ENCODE measurements at regions not wholly inside any gene's neighbourhood (a gene's known extent, or its start where the extent isn't known, plus 50 kb on each side); places are given as distances from the start of the nearest gene placed in this dataset.

DNA sequence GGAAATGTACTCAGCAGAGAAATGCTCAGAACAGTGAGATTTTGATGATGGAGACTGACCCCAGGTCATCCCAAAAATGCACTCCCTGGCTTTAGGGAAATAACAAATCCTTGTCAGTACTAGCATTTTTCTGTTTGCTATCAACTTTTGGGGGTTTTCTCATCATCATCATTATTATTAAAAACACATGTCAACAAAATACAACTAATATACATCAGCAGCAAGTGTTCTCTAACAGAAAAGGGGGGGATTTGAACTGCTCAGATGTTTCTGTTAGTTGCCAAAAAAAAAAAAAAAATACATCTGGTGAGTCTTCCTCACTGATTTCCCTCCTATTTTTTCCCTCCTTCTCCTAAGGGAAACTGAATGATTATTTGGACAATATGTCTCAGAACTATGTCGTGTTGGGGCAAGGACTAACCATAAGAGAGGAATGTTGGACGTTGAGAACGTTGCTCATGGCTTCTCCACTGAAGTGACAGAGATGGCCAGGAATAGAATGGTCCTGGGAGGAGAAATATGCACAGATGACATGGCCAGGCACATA, 230.0 kb upstream of the MCTP2 start:
- Histone ChIP-seq H3K79me1 (ENCODE audit: low read depth, low read length) (no peaks in the 10 kb centered on the region), H3K14ac (ENCODE audit: insufficient read length) (no peak overlapping the region), H2BK12ac (ENCODE audit: low read depth, low read length) (no peak overlapping the region), H3K23me2 (ENCODE audit: low read depth, low read length) (no peaks in the 10 kb centered on the region), H2BK15ac (ENCODE audit: low read length) (no peak overlapping the region), H3K23ac (ENCODE audit: insufficient read length) (no peak overlapping the region), H2BK120ac (replicated peaks; ENCODE audit: low read depth, low read length) (no peak overlapping the region), H3K56ac (replicated peaks; ENCODE audit: insufficient read length, low read depth, low read length) (no peak overlapping the region), H3K4ac (replicated peaks; ENCODE audit: insufficient read length, low read depth, low read length) (no peak overlapping the region), H3K4me2 (ENCODE audit: insufficient read depth in 1 of 2, low read depth in 2 of 2, low read length in 2 of 2) (no peak overlapping the region), H4K91ac (replicated peaks; ENCODE audit: insufficient read length, low read length) (no peak overlapping the region), H3K9ac (replicated peaks in 1 of 4; ENCODE audit: extremely low read depth in 1 of 4, low read depth in 3 of 4, low read length in 3 of 4) (no peak overlapping the region), H2AFZ (ENCODE audit: low read length) (no peak overlapping the region), H3K4me1 (replicated peaks in 1 of 4; ENCODE audit: control insufficient read depth in 3 of 4, insufficient read depth in 4 of 4, low read length in 3 of 4) (no peaks in the 10 kb centered on the region), H3K27me3 (replicated peaks in 1 of 4; ENCODE audit: control insufficient read depth in 3 of 4, extremely low read depth in 1 of 4, insufficient read depth in 3 of 4, low read length in 3 of 4) (no peaks in the 10 kb centered on the region), H2BK5ac (ENCODE audit: low read depth, low read length) (no peak overlapping the region), H3K79me2 (ENCODE audit: control insufficient read depth in 1 of 2, insufficient read depth in 2 of 2, low read length in 2 of 2) (no peaks in the 10 kb centered on the region), H3K4me3 (ENCODE audit: extremely low read depth in 1 of 4, insufficient read depth in 2 of 4, low read depth in 3 of 4, low read length in 4 of 4) (no peak overlapping the region), H3K9me3 (ENCODE audit: insufficient read depth in 2 of 2, low read depth in 1 of 2, low read length in 1 of 2) (no peaks in the 10 kb centered on the region), H2AK5ac (ENCODE audit: low read depth, low read length) (no peak overlapping the region), H4K20me1 (replicated peaks in 1 of 2; ENCODE audit: control insufficient read depth in 1 of 2, insufficient read depth in 2 of 2, low read length in 2 of 2) (no peaks in the 10 kb centered on the region), H2BK20ac (ENCODE audit: low read length) (no peak overlapping the region), H3K18ac (ENCODE audit: extremely low read depth, low read length) (no peak overlapping the region), H3K27ac (ENCODE audit: low read depth, low read length) (no peak overlapping the region), H3K36me3 (ENCODE audit: control insufficient read depth in 2 of 4, insufficient read depth in 4 of 4, low read length in 3 of 4) (no peaks in the 10 kb centered on the region), H4K8ac (ENCODE audit: extremely low read depth, insufficient read depth, low read length) (no peak overlapping the region), H4K5ac (ENCODE audit: insufficient read length, low read depth, low read length) (no peak overlapping the region)
- ChIA-PET POLR2A (ENCODE audit: partially characterized antibody) (no interaction called here), CTCF (ENCODE audit: partially characterized antibody) (interaction anchor here (0.8 to 7.1 kb wide), 5 partner anchors 9 to 118 kb away, joined by 3 to 52 read pairs (median 3); no protein-coding TSS in a partner anchor)
- no peak for TF ChIP-seq SIX5 (IDR thresholded peaks at IDR 0.05; ENCODE audit: low read depth, low read length)
- no peak for TF ChIP-seq RXRA (IDR thresholded peaks at IDR 0.05; ENCODE audit: insufficient read depth, low read depth, low read length)
- no peak for TF ChIP-seq EP300 (IDR thresholded peaks at IDR 0.05; ENCODE audit: borderline replicate concordance in 1 of 2, low read depth in 2 of 2, low read length in 2 of 2)
- no peak for TF ChIP-seq CEBPB (IDR thresholded peaks at IDR 0.05; ENCODE audit: low read depth, low read length)
- no peak for TF ChIP-seq TCF12 (IDR thresholded peaks at IDR 0.05; ENCODE audit: low read depth, low read length)
- no peak for TF ChIP-seq NANOG (IDR thresholded peaks at IDR 0.05; ENCODE audit: insufficient read depth, low read depth, low read length, poor library complexity, severe bottlenecking)
- FAIRE-seq (no peak), DNase-seq (ENCODE audit: low read depth in 1 of 2, low spot score in 2 of 2) (no peak)
- WGBS, 2 experiments (ENCODE audit: extremely low coverage in 1 of 2, insufficient coverage in 1 of 2, insufficient read length in 1 of 2, insufficient replicate concordance in 2 of 2, low coverage in 1 of 2, low lambda C conversion rate in 2 of 2, missing lambda C conversion rate in 1 of 2): 93% methylated on average over 3 of the region's 3 CpGs; no CpG with 5 or more reads in 1 of the 2 experiments

Data from H1 (cell line).